IMR-90 (cell line): ENCODE measurements at regions not wholly inside any gene's neighbourhood (a gene's known extent, or its start where the extent isn't known, plus 50 kb on each side); places are given as distances from the start of the nearest gene placed in this dataset.

Source experiments
- CEBPB ChIP-seq: IDR thresholded peaks from 2 replicates; pipeline ENCODE4 v1.6.1; 2012; ENCODE audit warnings: low read depth, low read length, improper control_type of control experiment
- ELK1 ChIP-seq: fragments of 150-350 bp; IDR thresholded peaks from 2 replicates; pipeline ENCODE4 v1.6.1; 2016; ENCODE audit warnings: low read depth, mild to moderate bottlenecking, low read length, moderate library complexity, borderline replicate concordance
- MAZ ChIP-seq: IDR thresholded peaks from 2 replicates; pipeline ENCODE4 v1.6.1; 2012; ENCODE audit warnings: low read depth, mild to moderate bottlenecking, low read length, improper control_type of control experiment, moderate library complexity, borderline replicate concordance
- POLR2A ChIP-seq: IDR thresholded peaks from 2 replicates; pipeline ENCODE4 v1.6.1; 2012; ENCODE audit warnings: mild to moderate bottlenecking, low read depth, low read length
- TF ChIP-seq, protein P1 (sequence below): conservative IDR thresholded peaks from 2 replicates; pipeline ENCODE4 v1.5.1; 2012; ENCODE audit warnings: mild to moderate bottlenecking, low read depth, low read length, improper control_type of control experiment

GRCh38 chr10:78892338-78893176 lies 176.2 kb upstream of the ZMIZ1 start:
- no peak for TF ChIP-seq MAZ
- TF ChIP-seq, protein P1, sequence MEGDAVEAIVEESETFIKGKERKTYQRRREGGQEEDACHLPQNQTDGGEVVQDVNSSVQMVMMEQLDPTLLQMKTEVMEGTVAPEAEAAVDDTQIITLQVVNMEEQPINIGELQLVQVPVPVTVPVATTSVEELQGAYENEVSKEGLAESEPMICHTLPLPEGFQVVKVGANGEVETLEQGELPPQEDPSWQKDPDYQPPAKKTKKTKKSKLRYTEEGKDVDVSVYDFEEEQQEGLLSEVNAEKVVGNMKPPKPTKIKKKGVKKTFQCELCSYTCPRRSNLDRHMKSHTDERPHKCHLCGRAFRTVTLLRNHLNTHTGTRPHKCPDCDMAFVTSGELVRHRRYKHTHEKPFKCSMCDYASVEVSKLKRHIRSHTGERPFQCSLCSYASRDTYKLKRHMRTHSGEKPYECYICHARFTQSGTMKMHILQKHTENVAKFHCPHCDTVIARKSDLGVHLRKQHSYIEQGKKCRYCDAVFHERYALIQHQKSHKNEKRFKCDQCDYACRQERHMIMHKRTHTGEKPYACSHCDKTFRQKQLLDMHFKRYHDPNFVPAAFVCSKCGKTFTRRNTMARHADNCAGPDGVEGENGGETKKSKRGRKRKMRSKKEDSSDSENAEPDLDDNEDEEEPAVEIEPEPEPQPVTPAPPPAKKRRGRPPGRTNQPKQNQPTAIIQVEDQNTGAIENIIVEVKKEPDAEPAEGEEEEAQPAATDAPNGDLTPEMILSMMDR, result no peak
- no peak for TF ChIP-seq POLR2A
- TF ChIP-seq ELK1, result no peak
- no peak for TF ChIP-seq CEBPB
